IPS-18a (cell line): ENCODE measurements at regions not wholly inside any gene's neighbourhood (a gene's known extent, or its start where the extent isn't known, plus 50 kb on each side); places are given as distances from the start of the nearest gene placed in this dataset.

ENCODE experiments used
- H3K27ac ChIP-seq: one replicate; pipeline ENCODE4 v1.5.1; 2013; ENCODE audit warnings: low read length
- H3K27me3 ChIP-seq: one replicate; pipeline ENCODE4 v1.6.1; 2013; ENCODE audit warnings: mild to moderate bottlenecking, low read length; ENCODE audit not compliant: control insufficient read depth, insufficient read depth
- H3K36me3 ChIP-seq: one replicate; pipeline ENCODE4 v1.6.1; 2013; ENCODE audit warnings: low read depth, low read length; ENCODE audit not compliant: control insufficient read depth
- H3K4me1 ChIP-seq: one replicate; pipeline ENCODE4 v1.6.1; 2013; ENCODE audit warnings: low read depth, low read length; ENCODE audit not compliant: control insufficient read depth
- H3K4me3 ChIP-seq: one replicate; pipeline ENCODE4 v1.5.1; 2013; ENCODE audit warnings: low read length
- H3K9ac ChIP-seq: one replicate; pipeline ENCODE4 v1.6.1; 2013; ENCODE audit warnings: mild to moderate bottlenecking, low read length, moderate library complexity
- H3K9me3 ChIP-seq: one replicate; pipeline ENCODE4 v1.6.1; 2013; ENCODE audit warnings: low read depth, low read length; ENCODE audit not compliant: control insufficient read depth

GRCh38 chr14:104296388-104297312 is 158.3 kb downstream of the KIF26A start:
- Histone ChIP-seq H3K4me1 (peaks cover 5% of the 10 kb centered on the region), H3K36me3 (no peaks in the 10 kb centered on the region), H3K9me3 (no peaks in the 10 kb centered on the region), H3K27ac (no peak overlapping the region), H3K9ac (no peak overlapping the region), H3K4me3 (no peak overlapping the region), H3K27me3 (no peaks in the 10 kb centered on the region)

DNA sequence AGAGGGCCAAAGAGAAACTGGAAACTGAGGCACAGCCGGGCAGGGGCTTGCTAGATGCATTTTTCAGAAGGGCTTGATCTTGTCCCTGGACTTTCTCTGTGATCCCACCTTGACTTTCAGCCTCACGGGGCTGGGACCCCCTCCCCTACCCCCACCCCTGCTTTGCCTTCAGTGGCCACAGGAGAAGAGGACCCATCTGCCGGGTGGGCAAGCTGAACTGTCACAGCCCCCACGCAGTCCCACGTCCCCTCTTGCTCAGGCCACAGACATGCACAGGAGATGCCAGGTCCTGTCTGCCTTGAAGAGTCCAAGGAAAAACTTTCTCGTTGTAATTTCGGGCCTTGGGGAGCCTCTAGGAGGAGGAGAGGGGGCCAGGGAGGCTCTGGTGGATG is 158.9 kb downstream of the KIF26A start:
- H3K27me3 ChIP-seq, result no peaks in the 10 kb centered on the region
- no peaks in the 10 kb centered on the region for H3K36me3 ChIP-seq
- H3K4me3 ChIP-seq, result no peak overlapping the region
- H3K4me1 ChIP-seq, result peaks cover 3% of the 10 kb centered on the region
- H3K9ac ChIP-seq, result no peak overlapping the region
- no peak overlapping the region for H3K27ac ChIP-seq
- H3K9me3 ChIP-seq, result no peaks in the 10 kb centered on the region

GRCh38 chr14:104297721-104298401 is 159.5 kb downstream of the KIF26A start:
- Histone ChIP-seq H3K9ac (no peak overlapping the region), H3K4me1 (peaks cover 3% of the 10 kb centered on the region), H3K9me3 (no peaks in the 10 kb centered on the region), H3K36me3 (no peaks in the 10 kb centered on the region), H3K27ac (no peak overlapping the region), H3K27me3 (no peaks in the 10 kb centered on the region), H3K4me3 (no peak overlapping the region)

DNA sequence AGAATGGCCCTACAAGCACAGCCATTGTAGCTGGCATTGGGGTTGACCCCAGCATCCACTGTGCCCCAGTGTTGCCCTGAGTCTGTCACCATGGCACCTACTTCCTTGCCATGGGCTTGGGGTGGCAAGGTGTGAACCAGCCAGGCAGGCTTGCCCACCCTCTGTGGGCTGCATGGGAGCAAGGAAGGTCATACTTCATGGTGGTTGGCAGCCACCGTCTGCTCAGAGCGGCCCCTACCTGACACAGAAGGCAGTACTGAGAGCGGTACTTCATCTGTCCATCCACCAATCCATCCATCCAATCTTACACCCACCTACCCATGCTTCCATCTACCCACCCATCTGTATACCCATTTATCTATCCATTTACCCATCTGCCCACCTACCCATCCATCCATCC is 160.1 kb downstream of the KIF26A start:
- Histone ChIP-seq H3K27me3 (no peaks in the 10 kb centered on the region), H3K9ac (no peak overlapping the region), H3K4me3 (no peak overlapping the region), H3K36me3 (no peaks in the 10 kb centered on the region), H3K4me1 (peaks cover 2% of the 10 kb centered on the region), H3K9me3 (no peaks in the 10 kb centered on the region), H3K27ac (no peak overlapping the region)

GRCh38 chr14:104299993-104300761 is 161.8 kb downstream of the KIF26A start:
- Histone ChIP-seq H3K9me3 (no peaks in the 10 kb centered on the region), H3K4me1 (no peaks in the 10 kb centered on the region), H3K27me3 (no peaks in the 10 kb centered on the region), H3K9ac (no peak overlapping the region), H3K36me3 (no peaks in the 10 kb centered on the region), H3K4me3 (no peak overlapping the region), H3K27ac (no peak overlapping the region)

- Histone ChIP-seq H3K27ac (no peak overlapping the region), H3K4me1 (no peaks in the 10 kb centered on the region), H3K9me3 (no peaks in the 10 kb centered on the region), H3K9ac (no peak overlapping the region), H3K27me3 (no peaks in the 10 kb centered on the region), H3K4me3 (no peak overlapping the region), H3K36me3 (no peaks in the 10 kb centered on the region)
Observed at GRCh38 chr14:104301731-104302460, 163.5 kb downstream of the KIF26A start.

DNA sequence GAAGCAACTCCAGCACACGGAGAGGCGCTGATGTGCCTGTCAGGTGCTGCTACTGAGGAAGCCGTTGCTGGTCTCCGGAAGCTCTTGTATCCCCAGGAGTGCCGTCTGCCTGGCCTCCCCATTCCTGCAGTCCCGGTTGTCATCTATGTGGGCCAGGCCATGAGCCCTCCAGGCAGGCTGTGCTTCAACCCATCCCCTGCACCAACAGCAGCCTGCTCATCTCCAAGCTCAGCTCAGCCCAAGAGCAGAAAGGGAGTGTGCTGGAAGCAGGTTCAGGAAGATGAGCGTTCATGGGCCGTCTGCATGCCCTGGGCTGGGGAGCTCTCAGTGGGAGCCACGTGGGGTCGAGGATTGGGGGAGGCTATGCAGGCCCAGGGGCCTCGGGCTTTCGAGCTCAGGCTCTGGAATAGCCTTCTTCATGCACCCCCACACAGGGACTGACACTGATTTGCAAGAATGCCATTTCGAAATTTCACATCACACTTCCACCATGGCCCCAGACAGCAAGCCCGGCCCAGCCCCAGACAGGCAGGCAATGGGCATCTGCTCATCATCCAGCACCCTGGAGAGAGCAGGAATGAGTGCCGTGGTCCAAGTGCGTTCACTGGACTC is 164.5 kb downstream of the KIF26A start:
- Histone ChIP-seq H3K27ac (no peak overlapping the region), H3K36me3 (no peaks in the 10 kb centered on the region), H3K4me3 (no peak overlapping the region), H3K9me3 (no peaks in the 10 kb centered on the region), H3K9ac (no peak overlapping the region), H3K27me3 (no peaks in the 10 kb centered on the region), H3K4me1 (no peaks in the 10 kb centered on the region)

GRCh38 chr14:104303705-104304425 is 165.5 kb downstream of the KIF26A start:
- no peaks in the 10 kb centered on the region for H3K27me3 ChIP-seq
- no peaks in the 10 kb centered on the region for H3K36me3 ChIP-seq
- no peaks in the 10 kb centered on the region for H3K9me3 ChIP-seq
- H3K27ac ChIP-seq, result no peak overlapping the region
- H3K4me3 ChIP-seq, result no peak overlapping the region
- no peaks in the 10 kb centered on the region for H3K4me1 ChIP-seq
- H3K9ac ChIP-seq, result no peak overlapping the region

GRCh38 chr14:104304451-104305351 is 166.3 kb downstream of the KIF26A start:
- Histone ChIP-seq H3K4me1 (no peaks in the 10 kb centered on the region), H3K27ac (no peak overlapping the region), H3K9ac (no peak overlapping the region), H3K4me3 (no peak overlapping the region), H3K27me3 (no peaks in the 10 kb centered on the region), H3K36me3 (no peaks in the 10 kb centered on the region), H3K9me3 (no peaks in the 10 kb centered on the region)
